PC-9 (cell line): ENCODE measurements at regions not wholly inside any gene's neighbourhood (a gene's known extent, or its start where the extent isn't known, plus 50 kb on each side); places are given as distances from the start of the nearest gene placed in this dataset.

ENCODE experiments used
- BruUV-seq: library from RNA; stranded (reverse); fragments of 400-500 nt; replicated peaks from 2 replicates; lab custom pipeline; 2021; lab: Mats Ljungman, UMichigan
- CTCF ChIA-PET: fragments of 300-600 bp; sonication (Branson Sonifier 250); formaldehyde crosslinking; loops from one replicate; lab custom pipeline; 2022; ENCODE audit warnings: antibody characterized with exemption; lab: Charles Lee
- POLR2A ChIA-PET: fragments of 300-600 bp; sonication (Branson Sonifier 250); formaldehyde crosslinking; loops from one replicate; lab custom pipeline; 2022; ENCODE audit warnings: antibody characterized with exemption; ENCODE audit not compliant: unreplicated experiment; lab: Charles Lee
- DNase-seq, 2 experiments: peaks; one replicate each; pipeline versions ENCODE4 v3.0.0 to v3.0.0-alpha.2; 2015 to 2022; ENCODE audit warnings: mixed read lengths in 1 of 2
- H2AFZ ChIP-seq: fragments of 200-600 bp; sonication (generic); 2 replicates; pipeline ENCODE4 v1.8.1; 2017; ENCODE audit warnings: antibody characterized with exemption
- H3F3A ChIP-seq: fragments of 200-600 bp; sonication (generic); 2 replicates; pipeline ENCODE4 v1.8.1; 2017; ENCODE audit warnings: antibody characterized with exemption, mild to moderate bottlenecking, low read depth; ENCODE audit not compliant: insufficient read depth
- H3K27ac ChIP-seq: fragments of 200-600 bp; sonication (generic); 2 replicates; pipeline ENCODE4 v1.6.1; 2016; ENCODE audit warnings: mixed run types
- H3K27me3 ChIP-seq: fragments of 200-600 bp; sonication (generic); 2 replicates; pipeline ENCODE4 v1.6.1; 2016; ENCODE audit warnings: low read depth, mixed run types; ENCODE audit not compliant: insufficient read depth
- H3K36me3 ChIP-seq: fragments of 200-600 bp; sonication (generic); 2 replicates; pipeline ENCODE4 v1.6.1; 2016; ENCODE audit warnings: low read depth, mixed run types
- H3K4me1 ChIP-seq: fragments of 200-600 bp; sonication (generic); replicated peaks from 2 replicates; pipeline ENCODE4 v1.6.1; 2016; ENCODE audit warnings: mixed run types; ENCODE audit not compliant: insufficient read depth
- H3K4me2 ChIP-seq: fragments of 200-600 bp; sonication (generic); 2 replicates; pipeline ENCODE4 v1.6.1; 2017; ENCODE audit warnings: mixed run types
- H3K4me3 ChIP-seq: fragments of 200-600 bp; sonication (generic); 2 replicates; pipeline ENCODE4 v1.6.1; 2016; ENCODE audit warnings: mixed run types
- H3K79me2 ChIP-seq: fragments of 200-600 bp; sonication (generic); 2 replicates; pipeline ENCODE4 v1.6.1; 2017; ENCODE audit warnings: low read depth, mixed run types
- H3K9me2 ChIP-seq: fragments of 200-600 bp; sonication (generic); 2 replicates; pipeline ENCODE4 v1.8.1; 2017; ENCODE audit warnings: mild to moderate bottlenecking; ENCODE audit not compliant: insufficient read depth
- H3K9me3 ChIP-seq: fragments of 200-600 bp; sonication (generic); 2 replicates; pipeline ENCODE4 v1.8.1; 2016; ENCODE audit warnings: low read depth; ENCODE audit not compliant: insufficient read depth
- H4K20me1 ChIP-seq: fragments of 200-600 bp; sonication (generic); 2 replicates; pipeline ENCODE4 v1.8.1; 2017; ENCODE audit not compliant: insufficient read depth
- CTCF ChIP-seq: fragments of 200-600 bp; sonication (generic); conservative IDR thresholded peaks from 2 replicates; pipeline ENCODE4 v1.6.1; 2017; ENCODE audit warnings: mixed run types, antibody characterized with exemption, mild to moderate bottlenecking, moderate library complexity
- EZH2 ChIP-seq: fragments of 200-600 bp; sonication (generic); IDR thresholded peaks from 2 replicates; pipeline ENCODE4 v1.8.0; 2017; ENCODE audit warnings: antibody characterized with exemption, low read depth
- intact Hi-C: fragments of 100-400 bp; cut with micrococcal nuclease; formaldehyde crosslinking; loops from one replicate; pipeline ENCODE4 v1.10.0; 2022; ENCODE audit not compliant: unreplicated experiment

GRCh38 chr9:26361010-26361409 lies 531.6 kb downstream of the CAAP1 start:
- no peak for DNase-seq
- H3F3A ChIP-seq, result no peaks in the 10 kb centered on the region
- H3K4me3 ChIP-seq, result no peak overlapping the region
- ChIA-PET CTCF (no interaction called here), POLR2A (no interaction called here)
- H4K20me1 ChIP-seq, result no peaks in the 10 kb centered on the region
- no peaks in the 10 kb centered on the region for H3K79me2 ChIP-seq
- no peaks in the 10 kb centered on the region for H3K27me3 ChIP-seq
- BruUV-seq, result no TSS peak
- no peak overlapping the region for H3K27ac ChIP-seq
- H3K36me3 ChIP-seq, result no peaks in the 10 kb centered on the region
- intact Hi-C loops, result no loop called here
- no peaks in the 10 kb centered on the region for H3K9me3 ChIP-seq
- H3K4me2 ChIP-seq, result no peak overlapping the region
- H3K4me1 ChIP-seq, result no peaks in the 10 kb centered on the region
- no peaks in the 10 kb centered on the region for H3K9me2 ChIP-seq
- no peak for TF ChIP-seq EZH2
- TF ChIP-seq CTCF, result no peak
- no peak overlapping the region for H2AFZ ChIP-seq

GRCh38 chr9:26358836-26359235 lies 533.8 kb downstream of the CAAP1 start:
- Histone ChIP-seq H3K9me2 (no peaks in the 10 kb centered on the region), H3K9me3 (no peaks in the 10 kb centered on the region), H3K4me1 (no peaks in the 10 kb centered on the region), H3K4me2 (no peak overlapping the region), H2AFZ (no peak overlapping the region), H3K36me3 (no peaks in the 10 kb centered on the region), H3F3A (no peaks in the 10 kb centered on the region), H3K4me3 (no peak overlapping the region), H3K79me2 (no peaks in the 10 kb centered on the region), H3K27ac (no peak overlapping the region), H4K20me1 (no peaks in the 10 kb centered on the region), H3K27me3 (no peaks in the 10 kb centered on the region)
- DNase-seq, result no peak
- POLR2A ChIA-PET, result no interaction called here
- intact Hi-C loops, result no loop called here
- TF ChIP-seq CTCF (no peak), EZH2 (no peak)
- CTCF ChIA-PET, result no interaction called here
- BruUV-seq, result no TSS peak

GRCh38 chr9:26357803-26358344 lies 534.7 kb downstream of the CAAP1 start:
- Histone ChIP-seq H3K9me3 (no peaks in the 10 kb centered on the region), H3K9me2 (no peaks in the 10 kb centered on the region), H3K36me3 (no peaks in the 10 kb centered on the region), H3F3A (no peaks in the 10 kb centered on the region), H3K79me2 (no peaks in the 10 kb centered on the region), H4K20me1 (no peaks in the 10 kb centered on the region), H2AFZ (no peak overlapping the region), H3K4me1 (no peaks in the 10 kb centered on the region), H3K27me3 (no peaks in the 10 kb centered on the region), H3K4me2 (no peak overlapping the region), H3K4me3 (no peak overlapping the region), H3K27ac (no peak overlapping the region)
- TF ChIP-seq EZH2, result no peak
- no peak for TF ChIP-seq CTCF
- DNase-seq, result no peak
- CTCF ChIA-PET, result no interaction called here
- BruUV-seq, result no TSS peak
- POLR2A ChIA-PET, result no interaction called here
- intact Hi-C loops, result no loop called here
